Caco-2 (cell line): ENCODE measurements at regions not wholly inside any gene's neighbourhood (a gene's known extent, or its start where the extent isn't known, plus 50 kb on each side); places are given as distances from the start of the nearest gene placed in this dataset.

Experiments used
- BruUV-seq: library from RNA; stranded (reverse); fragments of 400-500 nt; replicated peaks from 2 replicates; lab custom pipeline; 2021; lab: Mats Ljungman, UMichigan
- CTCF ChIA-PET: fragments of 300-600 bp; sonication (Branson Sonifier 250); formaldehyde crosslinking; loops from one replicate; lab custom pipeline; 2022; ENCODE audit warnings: antibody characterized with exemption; lab: Charles Lee
- POLR2A ChIA-PET: fragments of 300-600 bp; sonication (Branson Sonifier 250); formaldehyde crosslinking; loops from one replicate; lab custom pipeline; 2022; ENCODE audit warnings: antibody characterized with exemption; lab: Charles Lee
- DNase-seq, 2 experiments: peaks; one replicate each; pipeline versions ENCODE4 v3.0.0 to v3.0.0-alpha.2; 2020 to 2022
- H3K27me3 ChIP-seq: replicated peaks from 2 replicates; pipeline ENCODE4 v1.6.0; 2011; ENCODE audit warnings: low read length; ENCODE audit not compliant: control insufficient read depth, insufficient read depth
- H3K36me3 ChIP-seq: 2 replicates; pipeline ENCODE4 v1.5.1; 2011; ENCODE audit warnings: low read length; ENCODE audit not compliant: control insufficient read depth, insufficient read depth
- H3K4me1 ChIP-seq: fragments of 250-450 bp; sonication (Bioruptor Pico); 2 replicates; pipeline ENCODE4 v1.5.1; 2020; ENCODE audit warnings: mild to moderate bottlenecking
- H3K4me3 ChIP-seq: 2 replicates; pipeline ENCODE4 v1.5.1; 2011; ENCODE audit warnings: low read depth, mild to moderate bottlenecking, control low read depth, low read length
- H3K9me3 ChIP-seq: fragments of 250-450 bp; sonication (Bioruptor Pico); 2 replicates; pipeline ENCODE4 v1.5.1; 2020; ENCODE audit warnings: mild to moderate bottlenecking, moderate library complexity
- H3K27ac Mint-ChIP-seq: one replicate; pipeline ENCODE4 v1.8.0; 2022; ENCODE audit warnings: mixed read lengths; ENCODE audit not compliant: unreplicated experiment
- H3K27me3 Mint-ChIP-seq: one replicate; pipeline ENCODE4 v1.8.0; 2022; ENCODE audit warnings: mixed read lengths; ENCODE audit not compliant: insufficient read depth, unreplicated experiment
- H3K36me3 Mint-ChIP-seq: one replicate; pipeline ENCODE4 v1.8.0; 2022; ENCODE audit warnings: mild to moderate bottlenecking, mixed read lengths; ENCODE audit not compliant: insufficient read depth, unreplicated experiment
- H3K4me1 Mint-ChIP-seq: one replicate; pipeline ENCODE4 v1.8.0; 2022; ENCODE audit warnings: low read depth, mixed read lengths; ENCODE audit not compliant: unreplicated experiment
- H3K4me3 Mint-ChIP-seq: one replicate; pipeline ENCODE4 v1.8.0; 2022; ENCODE audit warnings: mild to moderate bottlenecking, moderate library complexity, mixed read lengths; ENCODE audit not compliant: unreplicated experiment
- H3K9me3 Mint-ChIP-seq: one replicate; pipeline ENCODE4 v1.8.0; 2022; ENCODE audit warnings: mixed read lengths; ENCODE audit not compliant: unreplicated experiment
- CTCF ChIP-seq, 2 experiments: fragments of 200-600 bp in 1 of 2; IDR thresholded peaks; 1 replicate in 1 of 2; 2 replicates in 1 of 2; pipeline versions ENCODE4 v1.5.1 to v1.8.0; 2011 to 2022; ENCODE audit warnings: antibody characterized with exemption in 1 of 2, control low read depth in 1 of 2, inconsistent platforms in 1 of 2, low read depth in 1 of 2, low read length in 1 of 2, mild to moderate bottlenecking in 1 of 2, moderate library complexity in 1 of 2; ENCODE audit not compliant: insufficient read depth in 1 of 2, severe bottlenecking in 1 of 2, unreplicated experiment in 1 of 2
- intact Hi-C: fragments of 100-400 bp; cut with micrococcal nuclease; formaldehyde crosslinking; loops from one replicate; pipeline ENCODE4 v1.10.0; 2022; ENCODE audit not compliant: unreplicated experiment

DNA sequence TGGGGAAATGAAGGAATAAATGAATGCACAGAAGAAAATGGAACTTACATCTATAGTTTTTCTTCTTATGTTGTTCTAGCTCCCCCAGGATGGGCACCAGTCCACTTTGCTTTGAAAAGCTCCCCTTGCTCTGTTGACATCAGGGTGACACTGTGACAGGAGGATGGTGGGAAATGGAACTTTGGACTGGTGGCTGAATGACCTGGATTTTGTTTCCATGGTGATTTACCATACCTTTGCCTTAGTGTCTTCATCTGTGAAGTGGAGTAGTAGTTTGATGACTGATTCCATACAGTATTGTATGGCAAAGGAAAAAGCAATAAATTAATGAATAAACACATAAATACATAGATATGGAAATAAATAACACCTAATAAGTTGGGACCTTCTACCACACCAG lies 294.7 kb downstream of the KIF4B start:
- Histone ChIP-seq H3K4me1 (no peaks in the 10 kb centered on the region), H3K36me3 (no peaks in the 10 kb centered on the region), H3K27me3 (no peaks in the 10 kb centered on the region), H3K4me3 (no peak overlapping the region), H3K9me3 (no peaks in the 10 kb centered on the region)
- Mint-ChIP-seq H3K4me3 (no peak overlapping the region), H3K27ac (no peak overlapping the region), H3K9me3 (no peaks in the 10 kb centered on the region), H3K36me3 (no peaks in the 10 kb centered on the region), H3K27me3 (no peaks in the 10 kb centered on the region), H3K4me1 (no peaks in the 10 kb centered on the region)
- DNase-seq, result no peak
- POLR2A ChIA-PET, result no interaction called here
- CTCF ChIA-PET, result no interaction called here
- intact Hi-C loops, result no loop called here
- no peak for TF ChIP-seq CTCF (IDR thresholded peaks at IDR 0.05; ENCODE audit: insufficient read depth in 1 of 2, low read depth in 1 of 2, low read length in 1 of 2, severe bottlenecking in 1 of 2, unreplicated experiment in 1 of 2)
- BruUV-seq, result no TSS peak

GRCh38 chr5:155309021-155309746 lies 295.6 kb downstream of the KIF4B start:
- H3K36me3 Mint-ChIP-seq, result no peaks in the 10 kb centered on the region
- BruUV-seq, result no TSS peak
- no peaks in the 10 kb centered on the region for H3K4me1 Mint-ChIP-seq
- no peak overlapping the region for H3K27ac Mint-ChIP-seq
- TF ChIP-seq CTCF (IDR thresholded peaks at IDR 0.05; ENCODE audit: insufficient read depth in 1 of 2, low read depth in 1 of 2, low read length in 1 of 2, severe bottlenecking in 1 of 2, unreplicated experiment in 1 of 2), result no peak
- H3K4me3 Mint-ChIP-seq, result no peak overlapping the region
- H3K9me3 Mint-ChIP-seq, result no peaks in the 10 kb centered on the region
- DNase-seq, result no peak
- intact Hi-C loops, result no loop called here
- H3K27me3 ChIP-seq, result no peaks in the 10 kb centered on the region
- ChIA-PET CTCF (no interaction called here), POLR2A (no interaction called here)
- no peaks in the 10 kb centered on the region for H3K9me3 ChIP-seq
- H3K4me3 ChIP-seq, result no peak overlapping the region
- H3K4me1 ChIP-seq, result no peaks in the 10 kb centered on the region
- no peaks in the 10 kb centered on the region for H3K36me3 ChIP-seq
- H3K27me3 Mint-ChIP-seq, result no peaks in the 10 kb centered on the region

DNA sequence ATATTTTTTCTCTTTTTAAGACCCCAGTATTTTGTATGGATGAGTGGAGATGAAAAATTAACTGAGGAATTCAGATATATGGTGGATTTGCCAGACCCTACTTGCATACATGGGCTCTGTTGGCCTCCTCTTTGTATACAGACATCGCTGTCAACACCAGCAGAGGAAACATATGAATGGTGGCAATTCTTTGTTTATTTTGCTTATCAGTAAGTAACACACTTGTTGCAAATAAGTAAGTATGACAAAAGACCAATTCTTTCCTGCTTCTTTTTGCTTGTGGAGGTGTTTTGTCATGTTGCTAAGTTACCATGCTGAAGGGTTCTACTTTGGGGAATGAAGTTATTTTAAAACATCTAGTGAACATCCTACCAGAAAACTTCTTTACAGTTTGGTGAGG lies 298.2 kb downstream of the KIF4B start:
- no peaks in the 10 kb centered on the region for H3K27me3 Mint-ChIP-seq
- H3K4me1 Mint-ChIP-seq, result no peaks in the 10 kb centered on the region
- Histone ChIP-seq H3K27me3 (no peaks in the 10 kb centered on the region), H3K4me3 (no peak overlapping the region), H3K4me1 (no peaks in the 10 kb centered on the region), H3K36me3 (no peaks in the 10 kb centered on the region), H3K9me3 (no peaks in the 10 kb centered on the region)
- no peak overlapping the region for H3K4me3 Mint-ChIP-seq
- POLR2A ChIA-PET, result no interaction called here
- no TSS peak for BruUV-seq
- CTCF ChIA-PET, result no interaction called here
- no peaks in the 10 kb centered on the region for H3K9me3 Mint-ChIP-seq
- H3K36me3 Mint-ChIP-seq, result no peaks in the 10 kb centered on the region
- no peak for TF ChIP-seq CTCF (IDR thresholded peaks at IDR 0.05; ENCODE audit: insufficient read depth in 1 of 2, low read depth in 1 of 2, low read length in 1 of 2, severe bottlenecking in 1 of 2, unreplicated experiment in 1 of 2)
- H3K27ac Mint-ChIP-seq, result no peak overlapping the region
- intact Hi-C loops, result no loop called here
- no peak for DNase-seq
